SK-N-DZ (cell line): ENCODE measurements at regions not wholly inside any gene's neighbourhood (a gene's known extent, or its start where the extent isn't known, plus 50 kb on each side); places are given as distances from the start of the nearest gene placed in this dataset.

Experiments
- DNase-seq: peaks from one replicate; pipeline ENCODE4 v3.0.0-alpha.2; 2015; ENCODE audit warnings: low spot score

DNA sequence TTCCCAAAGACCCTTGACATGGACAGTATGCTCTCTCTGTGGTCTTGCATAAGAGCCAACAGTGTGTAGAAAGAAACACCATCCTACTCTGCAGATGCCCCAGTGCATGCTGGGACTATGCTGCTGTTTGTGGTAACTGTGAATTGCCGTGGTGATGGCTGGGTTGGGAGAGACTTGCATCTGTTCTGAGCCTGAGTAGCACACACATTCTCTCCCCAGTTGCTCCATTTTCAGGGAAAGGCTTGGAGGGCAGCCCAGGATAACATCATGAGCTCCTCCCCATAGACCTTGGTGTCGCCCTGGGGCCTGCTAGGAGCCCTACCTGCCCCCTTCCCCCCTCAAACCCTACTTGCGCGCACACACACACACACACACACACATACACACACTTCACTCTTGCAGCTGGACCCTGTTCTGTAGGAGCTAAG, 120.9 kb upstream of the IPO9 start:
- no peak for DNase-seq

DNA sequence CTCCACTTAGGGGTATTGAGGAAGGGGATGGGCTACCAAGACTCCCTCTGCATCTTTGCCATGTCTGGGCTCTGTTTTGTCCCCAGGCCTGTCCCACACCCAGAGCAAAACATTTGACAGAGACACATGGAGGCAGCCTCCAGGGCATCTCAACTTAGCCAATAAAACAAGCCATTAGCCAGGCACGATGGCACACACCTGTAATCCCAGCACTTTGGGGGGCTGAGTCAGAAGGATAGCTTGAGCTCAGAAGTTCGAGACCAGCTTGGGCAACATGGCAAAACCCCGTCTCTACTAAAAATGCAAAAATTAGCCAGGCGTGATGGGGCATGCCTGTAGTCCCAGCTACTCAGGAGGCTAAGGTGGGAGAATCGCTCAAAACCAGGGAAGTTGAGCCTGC, 120.3 kb upstream of the IPO9 start:
- no peak for DNase-seq

DNA sequence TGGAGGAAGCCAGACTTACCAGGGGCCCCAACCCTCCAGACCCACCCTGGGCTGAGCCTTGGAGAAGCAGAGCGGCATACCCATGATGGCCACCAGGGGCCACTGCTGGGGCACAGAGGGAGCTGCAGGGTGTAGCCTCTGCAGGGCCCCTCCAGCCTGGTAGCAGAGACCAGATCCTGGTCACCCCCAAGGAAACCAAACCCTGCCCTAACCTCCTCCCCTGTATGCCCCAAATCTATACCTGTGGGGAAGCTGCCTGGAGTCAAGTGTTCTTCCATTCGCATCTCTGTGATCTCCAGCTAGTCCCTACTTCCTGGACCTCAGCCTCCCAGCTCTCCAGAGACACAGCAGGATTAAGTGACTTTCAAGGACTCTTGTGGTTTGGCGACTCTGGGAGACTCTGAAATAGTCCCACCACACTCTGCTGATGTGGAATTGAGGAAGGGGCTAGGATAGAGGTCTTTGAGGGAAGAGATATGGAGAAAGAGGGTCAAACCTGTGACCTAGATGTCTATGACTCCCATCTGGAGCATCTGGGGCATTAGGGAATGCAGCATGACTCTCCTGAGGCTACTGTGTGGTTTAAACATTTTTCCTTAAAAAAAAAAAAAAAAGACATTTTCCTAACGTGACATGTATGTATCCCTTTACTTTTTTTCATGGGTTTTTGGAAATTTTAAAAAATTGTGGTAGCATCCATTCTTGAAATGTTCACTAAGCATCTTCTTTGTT, 119.2 kb upstream of the IPO9 start:
- DNase-seq, result peak; percentile 52

DNA sequence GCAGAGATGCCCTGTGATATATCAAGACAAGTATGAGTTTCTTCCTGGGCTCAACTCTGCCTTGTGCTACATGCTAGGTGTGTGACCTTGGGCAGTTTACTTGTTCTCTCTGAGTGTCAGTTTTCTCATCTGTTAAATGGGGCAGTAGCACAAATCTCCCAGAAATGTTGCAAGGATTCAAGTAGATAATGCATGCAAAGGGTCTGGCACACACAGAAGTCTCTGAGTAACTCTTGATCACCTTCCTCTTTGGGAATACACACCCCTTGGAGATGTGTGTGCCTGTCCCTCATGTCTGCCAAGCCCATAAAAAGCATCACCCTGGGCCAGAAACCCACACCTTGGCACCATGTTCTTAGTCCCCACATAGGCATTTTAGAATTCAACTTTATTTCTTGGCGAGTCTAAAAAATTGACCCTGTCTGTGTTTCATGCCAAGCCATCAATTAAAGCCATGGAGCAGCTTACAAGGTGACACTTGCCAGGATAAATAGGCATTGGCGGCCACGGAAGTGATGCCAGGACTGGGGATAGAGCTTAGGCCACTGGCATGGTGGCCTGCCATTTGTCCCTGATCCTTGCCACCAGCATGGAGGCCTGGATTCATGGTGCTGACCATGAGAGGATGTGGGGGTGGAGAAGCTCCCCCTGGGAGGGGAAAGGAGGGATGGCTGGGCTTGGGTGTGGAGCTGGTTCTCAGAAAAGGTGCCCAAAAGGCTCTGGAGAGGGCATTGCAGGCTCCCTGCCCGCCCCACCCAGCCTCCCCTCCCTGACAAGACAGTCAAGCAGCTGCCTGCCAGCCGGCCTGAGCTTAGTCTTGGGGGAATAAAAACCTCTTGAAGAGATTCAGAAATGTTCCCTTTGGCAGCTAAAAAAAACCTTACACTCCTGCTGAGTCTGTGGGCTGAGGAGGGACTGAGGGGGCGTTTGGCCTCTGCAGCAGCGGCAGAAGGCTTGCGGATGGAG, 118.0 kb upstream of the IPO9 start:
- no peak for DNase-seq

DNA sequence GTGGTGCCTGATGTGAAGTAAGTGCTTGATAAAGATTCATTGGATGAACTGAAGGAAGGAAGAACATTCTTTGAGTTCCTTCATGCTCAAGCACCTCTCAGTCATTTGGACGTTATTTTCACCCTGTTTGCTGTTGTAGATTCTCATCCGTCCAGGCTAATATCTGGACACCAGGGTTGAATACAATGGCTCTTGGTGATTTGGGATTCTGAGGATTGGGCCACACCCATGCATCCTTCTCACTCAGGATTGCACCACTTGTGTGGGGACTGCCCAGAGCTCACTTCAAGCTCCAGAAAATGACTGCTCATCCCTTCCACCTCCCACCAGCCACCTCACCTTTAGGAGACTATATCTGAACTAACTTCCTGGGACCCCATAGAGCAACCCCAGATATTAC, 117.1 kb upstream of the IPO9 start:
- DNase-seq, result no peak

DNA sequence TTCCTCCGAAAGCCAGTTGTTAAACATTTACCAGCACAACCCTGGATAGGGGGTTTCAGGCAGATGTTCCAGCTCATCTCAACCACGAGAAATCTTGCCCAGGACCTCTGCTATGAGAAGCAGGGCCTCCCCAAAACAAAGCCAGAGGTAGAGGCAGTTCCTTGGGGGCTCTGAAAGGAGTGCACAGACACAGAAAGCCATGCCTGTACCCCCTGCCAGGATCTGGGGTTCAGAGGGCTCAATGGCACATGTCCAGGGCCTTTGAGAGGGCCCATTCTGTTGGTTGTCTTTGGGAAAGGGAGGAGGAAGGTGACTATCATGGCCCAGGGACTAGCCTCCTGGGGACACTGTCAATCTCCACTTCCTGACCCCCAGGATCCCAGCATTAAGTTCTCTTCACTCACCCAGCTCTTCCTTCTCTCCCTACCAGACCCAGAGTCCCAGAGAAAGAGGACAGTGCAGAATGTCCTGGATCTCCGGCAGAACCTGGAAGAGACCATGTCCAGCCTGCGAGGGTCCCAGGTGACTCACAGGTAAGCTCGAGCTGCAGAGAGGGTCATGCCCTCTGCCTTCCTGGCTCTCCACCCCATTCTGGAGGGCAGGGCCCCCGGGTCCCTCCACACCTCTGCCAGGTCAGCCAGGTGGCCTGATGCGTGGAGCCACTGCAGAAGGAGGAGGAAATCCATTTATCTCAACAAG, 116.4 kb upstream of the IPO9 start:
- no peak for DNase-seq

DNA sequence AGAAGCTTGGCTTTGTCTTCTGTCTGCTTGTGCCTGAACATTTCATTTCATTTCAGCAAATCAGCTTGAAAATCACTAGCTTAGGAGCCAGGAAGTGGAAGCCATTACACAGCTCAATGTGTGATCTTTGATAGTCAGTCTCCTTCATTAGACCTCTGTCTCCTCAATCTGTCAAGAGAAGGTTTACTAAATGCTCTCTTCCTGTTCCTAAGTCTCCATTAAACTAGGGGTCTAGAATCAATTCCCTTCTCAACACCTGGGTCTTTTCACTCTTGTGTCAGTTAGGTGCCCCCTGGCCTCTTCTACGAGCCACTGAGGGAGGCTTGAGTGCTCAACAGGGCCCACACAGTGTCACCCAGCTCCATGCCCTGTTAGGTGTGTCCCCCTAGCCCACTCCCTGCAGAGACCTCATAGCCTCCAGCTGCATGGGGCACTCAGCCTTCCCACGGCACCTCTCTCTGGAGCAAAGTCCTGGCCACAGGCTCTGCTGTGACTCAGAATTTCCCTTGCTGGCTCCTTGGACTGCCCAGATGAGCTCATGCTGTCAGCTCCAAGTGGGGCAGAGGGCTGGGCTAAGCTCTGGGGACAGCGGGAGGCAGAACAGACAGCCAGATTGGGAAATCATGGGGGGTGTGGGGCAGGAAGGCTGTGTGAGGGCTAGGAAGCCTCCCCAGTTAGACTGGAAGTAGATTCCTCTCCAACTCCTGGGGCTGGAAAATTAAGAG, 115.7 kb upstream of the IPO9 start:
- no peak for DNase-seq

DNA sequence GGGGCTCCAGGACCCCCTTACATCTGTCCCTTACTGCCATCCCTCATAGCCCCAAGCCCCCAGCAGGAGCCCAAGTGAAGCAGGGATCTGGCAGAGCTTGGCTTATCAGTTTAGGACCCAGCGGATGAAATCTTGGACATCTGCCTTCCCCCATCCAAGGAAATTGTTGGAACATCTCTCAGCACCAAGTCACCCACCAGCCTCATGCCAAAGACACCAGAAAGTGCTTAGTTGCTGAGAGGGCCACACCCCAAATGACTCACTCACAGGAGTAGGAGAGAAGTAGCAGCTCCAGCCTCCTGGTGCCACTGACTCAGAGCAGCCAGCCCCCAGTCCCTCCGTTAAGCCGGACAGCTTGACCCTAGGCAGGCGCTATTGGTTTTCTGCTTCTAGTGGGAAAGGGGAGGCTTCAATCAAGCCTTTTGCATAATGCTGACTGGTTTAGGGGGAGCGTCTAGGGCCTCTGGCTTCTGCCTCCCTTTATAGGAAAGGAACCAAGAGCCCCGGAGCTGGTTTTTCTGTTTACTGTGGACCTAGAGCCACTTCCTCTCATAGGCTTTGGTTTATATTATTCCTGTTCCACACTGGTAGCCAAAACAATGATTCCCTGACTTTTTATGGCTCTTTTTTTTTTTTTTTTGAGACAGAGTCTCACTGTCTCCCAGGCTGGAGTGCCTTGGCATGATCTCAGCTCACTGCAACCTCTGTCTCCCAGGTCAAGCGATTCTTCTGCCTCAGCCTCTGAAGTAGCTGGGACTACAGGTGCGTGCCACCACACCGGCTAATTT, 114.2 kb upstream of the IPO9 start:
- DNase-seq, result no peak

DNA sequence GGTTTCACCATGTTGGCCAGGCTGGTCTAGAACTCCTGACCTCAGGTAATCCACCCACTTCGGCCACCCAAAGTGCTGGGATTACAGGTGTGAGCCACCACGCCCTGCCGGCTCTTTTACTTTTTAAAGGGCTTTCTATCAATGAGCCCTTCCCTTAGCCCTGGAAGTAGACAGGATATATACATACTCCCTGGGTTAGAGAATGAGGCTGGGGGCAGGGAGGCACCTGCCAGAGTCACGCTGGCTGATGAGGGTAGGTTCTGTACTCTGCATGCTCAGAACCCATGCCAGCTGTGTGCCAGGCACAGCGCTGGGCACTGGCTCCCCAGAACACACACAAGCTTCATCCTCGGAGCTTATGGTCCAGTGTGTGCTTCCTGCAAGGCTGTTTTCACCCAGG, 113.6 kb upstream of the IPO9 start:
- DNase-seq, result no peak

DNA sequence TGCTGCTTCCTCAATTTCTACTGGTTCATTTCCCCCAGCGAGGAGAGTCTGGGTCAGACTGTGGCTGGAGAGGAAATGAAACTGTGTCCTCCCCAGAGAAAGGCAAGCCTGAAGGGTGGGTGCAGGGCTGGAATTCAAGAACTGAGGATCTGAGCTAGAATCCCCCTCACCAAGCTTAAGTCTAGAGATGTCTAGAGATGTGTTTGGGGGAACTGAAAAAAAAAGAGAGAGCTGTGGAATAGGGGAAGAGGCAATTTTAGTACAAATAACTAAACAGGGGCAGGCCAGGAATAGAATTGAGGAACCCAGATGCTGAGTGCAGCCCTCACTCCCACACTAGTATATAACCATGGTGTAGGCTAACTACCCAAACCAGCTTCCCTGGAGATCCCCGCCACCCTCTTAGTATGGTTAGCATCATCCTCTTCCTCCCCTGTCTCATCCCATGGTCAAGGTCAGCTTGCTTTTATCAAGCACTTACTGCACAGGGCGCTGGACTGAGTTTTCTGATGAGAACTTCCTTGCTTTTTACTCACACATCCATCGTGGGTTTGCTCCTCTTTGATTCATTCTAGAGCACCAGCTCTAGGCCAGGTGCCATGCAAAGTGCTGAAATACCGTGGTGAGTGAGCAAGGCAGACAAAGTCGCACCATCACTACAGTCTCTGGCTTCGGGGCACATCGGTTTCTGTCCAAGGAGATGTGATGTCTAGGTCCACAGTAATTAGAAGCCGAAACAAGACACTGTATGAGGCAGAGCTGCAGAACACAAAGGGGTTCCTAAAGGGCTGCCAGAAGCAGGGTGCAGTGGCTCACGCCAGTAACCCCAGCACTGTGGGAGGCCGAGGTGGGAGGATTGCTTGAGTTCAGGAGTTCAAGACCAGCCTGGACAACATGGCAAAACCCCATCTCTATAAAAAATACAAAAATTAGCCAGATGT, 112.9 kb upstream of the IPO9 start:
- DNase-seq, result no peak

DNA sequence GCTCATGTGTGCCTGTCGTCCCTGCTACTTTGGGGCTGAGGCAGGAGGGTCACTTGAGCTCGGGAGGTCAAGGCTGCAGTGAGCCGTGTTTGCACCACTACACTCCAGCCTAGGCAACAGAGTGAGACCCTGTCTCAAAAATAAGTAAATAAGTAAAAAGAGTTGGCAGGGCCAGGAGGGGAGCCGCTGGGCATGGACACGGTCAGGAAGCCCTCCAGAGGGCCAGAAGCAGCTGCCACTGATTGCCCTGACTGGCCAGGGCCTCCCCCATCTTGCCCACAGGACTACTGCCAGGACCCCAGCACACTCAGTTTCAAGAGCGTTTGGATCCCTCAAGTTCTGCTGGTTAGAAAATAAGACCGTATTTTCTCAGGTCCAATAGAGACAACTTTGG, 112.2 kb upstream of the IPO9 start:
- DNase-seq, result no peak

DNA sequence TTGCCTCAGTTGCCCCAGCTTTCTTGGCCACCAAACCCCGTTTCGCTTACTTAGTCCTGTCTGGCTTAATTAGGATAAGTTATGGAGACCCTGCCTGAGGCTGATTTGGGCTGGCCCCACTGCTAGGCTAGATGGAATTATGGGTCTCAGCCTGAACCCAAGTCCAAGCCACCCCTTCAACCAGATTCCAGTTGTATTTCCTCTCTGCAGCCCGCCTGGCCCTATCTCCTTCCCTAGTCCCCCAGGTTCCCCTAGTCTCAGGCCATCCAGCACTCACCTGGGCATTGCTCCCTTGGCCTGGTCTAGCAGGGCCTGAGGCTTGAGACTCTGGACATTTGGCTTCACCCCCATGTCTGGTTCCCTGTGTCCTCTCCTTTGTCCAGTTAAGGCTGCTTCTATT, 111.7 kb upstream of the IPO9 start:
- no peak for DNase-seq

DNA sequence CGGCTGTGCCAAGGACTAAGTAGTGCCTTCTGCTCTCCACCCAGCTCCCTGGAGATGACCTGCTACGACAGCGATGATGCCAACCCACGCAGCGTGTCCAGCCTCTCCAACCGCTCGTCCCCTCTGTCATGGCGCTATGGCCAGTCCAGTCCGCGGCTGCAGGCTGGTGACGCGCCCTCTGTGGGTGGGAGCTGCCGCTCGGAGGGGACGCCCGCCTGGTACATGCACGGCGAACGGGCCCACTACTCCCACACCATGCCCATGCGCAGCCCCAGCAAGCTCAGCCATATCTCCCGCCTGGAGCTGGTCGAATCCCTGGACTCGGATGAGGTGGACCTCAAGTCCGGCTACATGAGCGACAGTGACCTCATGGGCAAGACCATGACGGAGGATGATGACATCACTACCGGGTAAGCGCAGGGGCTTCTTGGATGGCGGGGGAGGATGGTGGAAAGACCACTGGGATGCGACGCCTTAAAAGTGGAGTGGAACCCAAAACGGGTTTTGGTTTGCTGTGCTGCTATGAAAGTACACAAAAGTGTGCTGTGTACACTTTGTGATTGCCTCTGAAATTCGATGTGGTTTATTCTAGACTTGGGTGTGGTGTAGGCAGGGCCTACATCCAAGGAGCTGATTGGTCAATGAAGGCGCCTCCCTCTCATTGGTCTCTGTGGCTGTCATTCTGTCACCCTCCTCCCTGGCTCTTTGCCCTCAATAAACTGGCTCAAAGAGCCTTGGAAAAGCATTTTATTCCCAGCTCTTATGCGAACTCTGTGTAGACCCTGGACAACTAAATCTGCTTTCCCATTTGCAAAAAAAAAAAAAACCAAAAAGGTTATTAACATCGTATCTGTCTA, 110.4 kb upstream of the IPO9 start:
- no peak for DNase-seq

DNA sequence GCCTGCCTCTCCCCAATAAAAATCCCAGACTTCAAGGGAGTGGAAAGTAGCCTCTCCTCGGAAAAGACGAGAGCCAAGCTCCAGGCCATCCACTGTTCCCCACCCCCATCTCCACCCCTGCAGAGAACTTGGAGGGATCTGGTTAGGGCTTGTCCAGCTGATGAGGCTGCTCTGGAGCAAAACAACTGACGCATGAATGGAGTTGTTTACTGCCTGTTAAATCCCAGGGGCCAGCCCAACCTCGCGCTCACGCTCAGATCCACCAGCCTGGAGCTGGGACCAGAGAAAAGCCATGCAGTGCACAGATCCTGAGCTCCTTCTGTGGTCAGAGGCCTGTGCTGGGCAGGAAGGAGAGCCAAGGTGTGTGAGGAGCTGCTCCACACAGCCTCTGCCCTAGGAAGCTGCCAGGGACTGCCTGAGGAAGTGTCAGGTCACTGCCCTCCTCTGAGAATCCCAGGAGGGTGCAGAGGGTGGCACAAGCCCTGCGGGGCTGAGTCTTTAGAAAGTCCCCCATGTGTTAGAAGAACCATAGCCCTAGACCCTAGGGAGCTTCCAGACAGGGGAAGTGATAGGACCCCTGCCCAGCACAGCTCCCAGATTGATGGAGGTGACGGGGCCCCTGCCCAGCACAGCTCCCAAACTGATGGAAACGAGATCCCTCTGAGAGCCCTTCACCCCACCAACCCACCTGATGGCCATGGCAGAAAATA, 109.0 kb upstream of the IPO9 start:
- no peak for DNase-seq

DNA sequence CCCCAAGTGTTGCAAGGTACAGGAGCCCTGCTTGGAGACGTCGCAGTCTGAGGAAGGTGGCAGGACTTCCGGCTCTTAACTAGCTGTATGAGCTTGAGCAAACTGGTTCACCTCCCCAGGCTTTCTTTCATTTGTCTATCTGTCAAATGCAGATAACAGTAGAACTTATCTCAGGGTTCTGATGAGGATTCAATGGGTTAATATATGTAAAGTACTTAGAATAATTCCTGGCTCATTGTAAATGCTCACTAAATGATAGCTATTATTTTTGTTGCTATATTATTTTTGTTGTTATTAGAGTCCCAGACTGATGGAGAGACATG, 108.5 kb upstream of the IPO9 start:
- no peak for DNase-seq

DNA sequence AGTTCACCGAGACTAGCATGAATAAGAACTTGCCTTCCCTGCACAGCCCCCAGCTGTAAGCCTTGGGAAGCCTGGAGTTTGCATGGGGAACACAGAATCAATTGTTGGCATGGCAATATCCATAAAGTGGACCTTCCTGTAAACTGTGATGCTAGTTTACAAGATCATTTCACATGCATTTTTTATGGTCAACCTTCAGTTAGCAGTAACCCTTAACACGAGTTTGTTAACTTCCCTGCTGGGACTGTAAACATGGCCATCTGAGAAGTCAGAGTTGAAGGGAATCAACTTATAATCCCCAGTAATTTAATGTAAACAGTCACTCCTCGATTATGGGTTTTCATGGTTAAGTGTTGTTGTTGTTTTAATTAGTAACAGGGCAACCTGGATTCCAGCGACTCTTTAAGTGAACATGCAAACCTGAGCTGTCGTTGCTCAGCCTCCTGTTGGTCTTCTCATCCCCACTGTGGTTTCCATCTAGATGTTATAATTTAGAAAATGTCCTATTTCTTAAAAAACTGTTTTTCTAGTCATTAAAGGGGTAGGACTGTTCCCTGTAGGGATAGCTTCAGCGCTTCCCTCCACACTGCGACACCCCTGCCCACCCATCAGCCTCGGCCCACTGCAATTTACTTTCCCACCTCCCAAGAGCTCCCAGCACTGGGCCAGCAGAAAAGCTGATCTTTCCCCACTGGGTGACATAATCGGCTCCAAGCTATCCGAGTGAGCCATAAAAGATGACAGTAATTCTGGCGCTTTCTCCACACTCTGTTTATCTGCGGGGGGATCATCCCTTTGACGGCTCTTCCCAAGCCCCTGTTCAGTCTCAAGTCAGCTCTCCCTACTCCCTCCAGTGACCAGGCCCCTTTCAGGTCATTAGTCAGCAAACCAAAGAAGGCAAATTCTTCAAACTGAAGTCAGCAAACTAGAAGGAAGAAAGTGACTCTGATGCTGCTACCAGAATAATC, 107.6 kb upstream of the IPO9 start:
- DNase-seq, result peak; percentile 75
